ENCODE measurements at regions not wholly inside any gene's neighbourhood (a gene's known extent, or its start where the extent isn't known, plus 50 kb on each side); places are given as distances from the start of the nearest gene placed in this dataset.
"Not testable (repeated sequence)": the region's sequence is repeated elsewhere in the genome, so short reads cannot be mapped to it uniquely, and the experiment has no call there.

- DNase-seq = no peak
Observed at GRCh38 chr9:72471096-72471495, 50.3 kb upstream of the TMC1 start.

GRCh38 chr9:72467766-72468738 lies 53.4 kb upstream of the TMC1 start:
- no peak for DNase-seq

GRCh38 chr9:72465593-72465984 lies 55.8 kb upstream of the TMC1 start:
- no peak for DNase-seq

GRCh38 chr9:72464857-72465592 lies 56.4 kb upstream of the TMC1 start:
- no peak for DNase-seq

- no peak for DNase-seq
Observed at GRCh38 chr9:72462340-72462739, 59.1 kb upstream of the TMC1 start.

- DNase-seq = no peak
Observed at GRCh38 chr9:72460342-72461312, 60.8 kb upstream of the TMC1 start.

- DNase-seq = no peak
Observed at GRCh38 chr9:72459308-72459707, 62.1 kb upstream of the TMC1 start.

GRCh38 chr9:72458153-72458552 lies 63.3 kb upstream of the TMC1 start:
- no peak for DNase-seq

GRCh38 chr9:72457366-72457765 lies 64.0 kb upstream of the TMC1 start:
- DNase-seq = no peak

- DNase-seq = peak; percentile 14
Observed at GRCh38 chr9:72454871-72455491, 66.4 kb upstream of the TMC1 start.

GRCh38 chr9:72453797-72454196 lies 67.6 kb upstream of the TMC1 start:
- DNase-seq = no peak

GRCh38 chr9:72446241-72446640 lies 75.2 kb upstream of the TMC1 start:
- not testable (repeated sequence) for DNase-seq

GRCh38 chr9:72445306-72445995 lies 76.0 kb upstream of the TMC1 start:
- no peak for DNase-seq

- no peak for DNase-seq
Observed at GRCh38 chr9:72444435-72444834, 77.0 kb upstream of the TMC1 start.

- no peak for DNase-seq
Observed at GRCh38 chr9:72443855-72444254, 77.6 kb upstream of the TMC1 start.

GRCh38 chr9:72441848-72442607 lies 77.0 kb upstream of the ZFAND5 start:
- DNase-seq = no peak

GRCh38 chr9:72440992-72441847 lies 76.2 kb upstream of the ZFAND5 start:
- no peak for DNase-seq

GRCh38 chr9:72440378-72440777 lies 75.4 kb upstream of the ZFAND5 start:
- DNase-seq = no peak

- DNase-seq = not testable (repeated sequence)
Observed at GRCh38 chr9:72433616-72434267, 68.7 kb upstream of the ZFAND5 start.

Measured in NCI-H1436 (cell line).